HEK293 (cell line): ENCODE measurements at regions not wholly inside any gene's neighbourhood (a gene's known extent, or its start where the extent isn't known, plus 50 kb on each side); places are given as distances from the start of the nearest gene placed in this dataset.

Source experiments
- CTCF ChIA-PET: fragments of 350-600 bp; formaldehyde crosslinking; extraction: SDS; loops from one replicate; lab custom pipeline; 2021; ENCODE audit warnings: antibody characterized with exemption; lab: Yijun Ruan, JAX
- POLR2A ChIA-PET: fragments of 300-600 bp; formaldehyde crosslinking; extraction: SDS; loops from one replicate; lab custom pipeline; 2020; ENCODE audit warnings: antibody characterized with exemption, inconsistent platforms; lab: Yijun Ruan, JAX
- H3K27ac ChIP-seq: fragments of 200-500 bp; sonication (Bioruptor generic); 2 replicates; pipeline ENCODE4 v1.5.1; 2014; ENCODE audit warnings: low read depth, low read length, control low read depth, inconsistent platforms; ENCODE audit errors: extremely low read depth
- H3K36me3 ChIP-seq, 2 experiments: fragments of 200-500 bp in 1 of 2; sonication (Bioruptor generic) in 1 of 2; 1 replicate in 1 of 2; 2 replicates in 1 of 2; pipeline ENCODE4 v1.5.1; 2014 to 2017; ENCODE audit warnings: inconsistent platforms in 2 of 2, low read length in 2 of 2; ENCODE audit not compliant: control insufficient read depth in 2 of 2, insufficient read depth in 1 of 2
- H3K4me1 ChIP-seq: fragments of 200-500 bp; sonication (Bioruptor generic); 2 replicates; pipeline ENCODE4 v1.5.1; 2014; ENCODE audit warnings: mild to moderate bottlenecking, low read length, inconsistent platforms; ENCODE audit not compliant: control insufficient read depth, insufficient read depth
- H3K4me3 ChIP-seq: 2 replicates; pipeline ENCODE4 v1.5.1; 2011; ENCODE audit warnings: low read depth, mild to moderate bottlenecking, control low read depth, low read length, moderate library complexity
- H3K9me3 ChIP-seq: fragments of 200-500 bp; sonication (Bioruptor generic); 2 replicates; pipeline ENCODE4 v1.5.1; 2014; ENCODE audit warnings: low read depth, low read length, inconsistent platforms; ENCODE audit not compliant: control insufficient read depth, insufficient read depth
- FEZF1 ChIP-seq: fragments of 450-650 bp; formaldehyde crosslinking; IDR thresholded peaks from 2 replicates; pipeline ENCODE4 v1.5.1; 2016; ENCODE audit warnings: missing biosample characterization, missing genetic modification characterization
- GFI1B ChIP-seq: fragments of 450-650 bp; formaldehyde crosslinking; IDR thresholded peaks from 2 replicates; pipeline ENCODE4 v1.5.1; 2016; ENCODE audit warnings: missing biosample characterization, missing genetic modification characterization
- GLI2 ChIP-seq: fragments of 450-650 bp; formaldehyde crosslinking; IDR thresholded peaks from 2 replicates; pipeline ENCODE4; 2017; ENCODE audit warnings: missing biosample characterization, missing genetic modification characterization, low read depth, borderline replicate concordance
- GLIS1 ChIP-seq: fragments of 450-650 bp; formaldehyde crosslinking; IDR thresholded peaks from 2 replicates; pipeline ENCODE4 v1.5.1; 2016; ENCODE audit warnings: missing biosample characterization, missing genetic modification characterization
- HOXC10 ChIP-seq: sonication (generic); formaldehyde crosslinking; IDR thresholded peaks from 2 replicates; pipeline ENCODE4 v1.8.1; 2023; ENCODE audit warnings: mild to moderate bottlenecking, missing genetic modification reagents
- IKZF3 ChIP-seq: fragments of 450-650 bp; IDR thresholded peaks from 2 replicates; pipeline ENCODE4 v1.5.0; 2018; ENCODE audit warnings: missing biosample characterization, mild to moderate bottlenecking, missing genetic modification characterization, moderate library complexity
- SCRT2 ChIP-seq: fragments of 450-650 bp; formaldehyde crosslinking; IDR thresholded peaks from 2 replicates; pipeline ENCODE4 v1.5.1; 2016; ENCODE audit warnings: missing biosample characterization, missing genetic modification characterization
- ZBTB6 ChIP-seq: fragments of 450-650 bp; formaldehyde crosslinking; IDR thresholded peaks from 2 replicates; pipeline ENCODE4 v1.5.1; 2017; ENCODE audit warnings: missing biosample characterization, missing genetic modification characterization
- ZBTB8A ChIP-seq: fragments of 450-650 bp; formaldehyde crosslinking; IDR thresholded peaks from 2 replicates; pipeline ENCODE4 v1.5.1; 2016; ENCODE audit warnings: missing biosample characterization, missing genetic modification characterization
- ZNF133 ChIP-seq: fragments of 450-650 bp; formaldehyde crosslinking; IDR thresholded peaks from 2 replicates; pipeline ENCODE4 v1.5.1; 2016; ENCODE audit warnings: missing biosample characterization, missing genetic modification characterization
- ZNF140 ChIP-seq: fragments of 450-650 bp; formaldehyde crosslinking; IDR thresholded peaks from 2 replicates; pipeline ENCODE4 v1.5.1; 2016; ENCODE audit warnings: missing biosample characterization, missing genetic modification characterization
- ZNF202 ChIP-seq: fragments of 450-650 bp; formaldehyde crosslinking; IDR thresholded peaks from 2 replicates; pipeline ENCODE4 v1.5.1; 2016; ENCODE audit warnings: missing biosample characterization, missing genetic modification characterization, borderline replicate concordance
- ZNF211 ChIP-seq: fragments of 450-650 bp; formaldehyde crosslinking; IDR thresholded peaks from 2 replicates; pipeline ENCODE4 v1.5.1; 2016; ENCODE audit warnings: low read depth, missing biosample characterization, missing genetic modification characterization
- ZNF221 ChIP-seq: fragments of 450-650 bp; formaldehyde crosslinking; IDR thresholded peaks from 2 replicates; pipeline ENCODE4 v1.5.1; 2017; ENCODE audit warnings: missing biosample characterization, missing genetic modification characterization, borderline replicate concordance
- ZNF223 ChIP-seq: fragments of 450-650 bp; formaldehyde crosslinking; IDR thresholded peaks from 2 replicates; pipeline ENCODE4 v1.5.1; 2016; ENCODE audit warnings: missing biosample characterization, missing genetic modification characterization
- ZNF302 ChIP-seq: fragments of 450-650 bp; formaldehyde crosslinking; IDR thresholded peaks from 2 replicates; pipeline ENCODE4 v1.5.1; 2016; ENCODE audit warnings: missing biosample characterization, missing genetic modification characterization, low read depth
- ZNF335 ChIP-seq: fragments of 450-650 bp; formaldehyde crosslinking; conservative IDR thresholded peaks from 2 replicates; pipeline ENCODE4 v1.5.1; 2016; ENCODE audit warnings: missing biosample characterization, missing genetic modification characterization
- ZNF394 ChIP-seq: fragments of 450-650 bp; formaldehyde crosslinking; IDR thresholded peaks from 2 replicates; pipeline ENCODE4 v1.5.1; 2016; ENCODE audit warnings: missing biosample characterization, missing genetic modification characterization, mild to moderate bottlenecking, moderate library complexity, borderline replicate concordance
- ZNF398 ChIP-seq: fragments of 450-650 bp; formaldehyde crosslinking; IDR thresholded peaks from 2 replicates; pipeline ENCODE4 v1.5.1; 2017; ENCODE audit warnings: missing biosample characterization, missing genetic modification characterization
- ZNF513 ChIP-seq: fragments of 450-650 bp; IDR thresholded peaks from 2 replicates; pipeline ENCODE4 v1.5.1; 2018; ENCODE audit warnings: missing biosample characterization, missing genetic modification characterization
- ZNF521 ChIP-seq: fragments of 450-650 bp; formaldehyde crosslinking; IDR thresholded peaks from 2 replicates; pipeline ENCODE4 v1.5.1; 2017; ENCODE audit warnings: missing biosample characterization, mild to moderate bottlenecking, missing genetic modification characterization
- ZNF529 ChIP-seq: fragments of 450-650 bp; formaldehyde crosslinking; IDR thresholded peaks from 2 replicates; pipeline ENCODE4 v1.5.1; 2017; ENCODE audit warnings: missing genetic modification characterization, missing biosample characterization; ENCODE audit not compliant: insufficient replicate concordance
- ZNF610 ChIP-seq: fragments of 450-650 bp; formaldehyde crosslinking; IDR thresholded peaks from 2 replicates; pipeline ENCODE4 v1.5.1; 2016; ENCODE audit warnings: missing biosample characterization, missing genetic modification characterization, borderline replicate concordance
- ZNF654 ChIP-seq: fragments of 450-650 bp; formaldehyde crosslinking; IDR thresholded peaks from 2 replicates; pipeline ENCODE4 v1.5.1; 2016; ENCODE audit warnings: low read depth, missing biosample characterization, missing genetic modification characterization
- ZNF747 ChIP-seq: fragments of 450-650 bp; formaldehyde crosslinking; IDR thresholded peaks from 2 replicates; pipeline ENCODE4 v1.5.1; 2016; ENCODE audit warnings: missing biosample characterization, missing genetic modification characterization
- ZNF785 ChIP-seq: fragments of 450-650 bp; formaldehyde crosslinking; IDR thresholded peaks from 2 replicates; pipeline ENCODE4 v1.5.1; 2016; ENCODE audit warnings: missing biosample characterization, missing genetic modification characterization
- ZSCAN5A ChIP-seq: fragments of 450-650 bp; formaldehyde crosslinking; IDR thresholded peaks from 2 replicates; pipeline ENCODE4 v1.5.1; 2016; ENCODE audit warnings: missing biosample characterization, missing genetic modification characterization

DNA sequence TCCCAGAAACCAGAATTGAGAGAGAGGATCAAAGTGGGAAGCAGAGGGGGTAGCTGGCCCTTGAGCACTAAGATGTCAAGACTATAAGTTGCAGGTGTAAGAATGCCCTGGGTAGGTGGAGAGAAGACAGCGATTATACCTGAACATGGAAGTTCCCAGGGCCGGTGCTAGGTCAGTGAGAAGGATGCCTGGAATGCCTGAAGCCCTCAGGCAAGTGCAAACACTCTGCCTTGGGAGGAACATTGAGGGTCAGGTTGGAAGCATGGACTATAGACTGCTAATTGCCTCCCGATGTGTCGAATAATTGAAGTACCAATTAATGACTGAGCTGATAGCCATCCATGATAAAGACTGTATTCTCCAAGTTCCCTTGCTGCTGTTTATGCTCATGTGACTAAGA, 185.5 kb downstream of the DMRT2 start (continued):
- TF ChIP-seq ZNF398: no peak
- no peak for TF ChIP-seq FEZF1 (tag by site-specific recombination)
- no peak for TF ChIP-seq IKZF3
- no peak for TF ChIP-seq ZNF211 (tag by site-specific recombination)
- TF ChIP-seq ZNF202: no peak

GRCh38 chr9:1236061-1236460, 185.9 kb downstream of the DMRT2 start:
- POLR2A ChIA-PET: no interaction called here
- Histone ChIP-seq H3K9me3 (no peaks in the 10 kb centered on the region), H3K36me3 (no peaks in the 10 kb centered on the region), H3K27ac (no peak overlapping the region), H3K4me3 (no peak overlapping the region), H3K4me1 (no peaks in the 10 kb centered on the region)
- TF ChIP-seq ZNF785 (tag by site-specific recombination) (no peak), ZSCAN5A (no peak), ZNF529 (tag by site-specific recombination) (no peak), ZNF610 (tag by site-specific recombination) (no peak), GLI2 (tag by site-specific recombination) (no peak), ZNF513 (no peak), SCRT2 (no peak), ZBTB6 (tag by site-specific recombination) (no peak), ZBTB8A (no peak), ZNF302 (tag by site-specific recombination) (no peak)
- CTCF ChIA-PET: no interaction called here

DNA sequence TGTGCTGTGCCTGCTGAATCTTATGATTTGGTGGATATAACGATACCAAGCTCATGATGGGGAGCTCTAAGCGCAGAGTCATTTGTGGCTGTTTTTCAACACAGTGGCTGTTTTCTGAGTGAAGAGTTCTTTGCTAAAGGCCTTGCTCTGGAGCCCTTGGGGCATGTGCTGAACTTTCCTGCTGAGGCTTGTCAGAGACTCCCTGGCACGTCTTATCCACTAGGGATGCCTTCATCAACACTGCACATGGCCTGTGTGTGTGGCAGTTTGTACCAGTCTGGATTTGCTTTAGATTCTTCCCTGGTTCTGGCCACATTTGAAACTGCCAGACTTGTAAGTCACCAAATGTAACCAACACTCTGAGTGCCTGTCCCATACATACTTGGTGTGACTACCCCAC, 188.2 kb downstream of the DMRT2 start:
- Histone ChIP-seq H3K27ac (no peak overlapping the region), H3K4me3 (no peak overlapping the region), H3K4me1 (no peaks in the 10 kb centered on the region), H3K36me3 (no peaks in the 10 kb centered on the region), H3K9me3 (no peaks in the 10 kb centered on the region)
- CTCF ChIA-PET: interaction anchor here (0.8 kb wide), 1 partner anchor 8 kb away, joined by 3 read pairs; no protein-coding TSS in a partner anchor
- POLR2A ChIA-PET: no interaction called here
- TF ChIP-seq ZNF221 (tag by site-specific recombination) (no peak), ZNF398 (no peak), GFI1B (tag by site-specific recombination) (no peak), ZNF140 (no peak), ZNF747 (no peak), ZNF394 (tag by site-specific recombination) (no peak), ZNF223 (tag by site-specific recombination) (no peak), ZNF335 (no peak), ZNF521 (tag by site-specific recombination) (no peak), GLIS1 (tag by site-specific recombination) (no peak), ZNF133 (tag by site-specific recombination) (no peak), ZSCAN5A (no peak), HOXC10 (CRISPR knock-in tag) (no peak), ZNF654 (tag by site-specific recombination) (no peak)
